ENCODE measurements at regions not wholly inside any gene's neighbourhood (a gene's known extent, or its start where the extent isn't known, plus 50 kb on each side); places are given as distances from the start of the nearest gene placed in this dataset.
"Not testable (repeated sequence)": the region's sequence is repeated elsewhere in the genome, so short reads cannot be mapped to it uniquely, and the experiment has no call there.

GRCh38 chr4:133592591-133592990 lies 443.5 kb downstream of the PCDH10 start:
- no peak for DNase-seq (ENCODE audit: low spot score)

GRCh38 chr4:133592106-133592505 lies 443.0 kb downstream of the PCDH10 start:
- DNase-seq (ENCODE audit: low spot score), result no peak

GRCh38 chr4:133588306-133588705 lies 439.2 kb downstream of the PCDH10 start:
- DNase-seq (ENCODE audit: low spot score), result no peak

GRCh38 chr4:133585323-133585722 lies 436.2 kb downstream of the PCDH10 start:
- DNase-seq (ENCODE audit: low spot score), result no peak

- no peak for DNase-seq (ENCODE audit: low spot score)
Measured at GRCh38 chr4:133584714-133585113, 435.6 kb downstream of the PCDH10 start.

GRCh38 chr4:133581996-133582619 lies 433.0 kb downstream of the PCDH10 start:
- no peak for DNase-seq (ENCODE audit: low spot score)

- DNase-seq (ENCODE audit: low spot score), result no peak
Measured at GRCh38 chr4:133574248-133574647, 425.2 kb downstream of the PCDH10 start.

GRCh38 chr4:133565379-133565778 lies 416.3 kb downstream of the PCDH10 start:
- DNase-seq (ENCODE audit: low spot score), result no peak

GRCh38 chr4:133559987-133560386 lies 410.9 kb downstream of the PCDH10 start:
- DNase-seq (ENCODE audit: low spot score), result no peak

GRCh38 chr4:133555671-133556070 lies 406.6 kb downstream of the PCDH10 start:
- no peak for DNase-seq (ENCODE audit: low spot score)

- no peak for DNase-seq (ENCODE audit: low spot score)
Measured at GRCh38 chr4:133550436-133550835, 401.3 kb downstream of the PCDH10 start.

- DNase-seq (ENCODE audit: low spot score), result no peak
Measured at GRCh38 chr4:133544097-133544496, 395.0 kb downstream of the PCDH10 start.

GRCh38 chr4:133537780-133538281 lies 388.7 kb downstream of the PCDH10 start:
- no peak for DNase-seq (ENCODE audit: low spot score)

GRCh38 chr4:133534224-133534623 lies 385.1 kb downstream of the PCDH10 start:
- not testable (repeated sequence) for DNase-seq (ENCODE audit: low spot score)

- DNase-seq (ENCODE audit: low spot score), result no peak
Measured at GRCh38 chr4:133524369-133524768, 375.3 kb downstream of the PCDH10 start.

GRCh38 chr4:133513901-133514300 lies 364.8 kb downstream of the PCDH10 start:
- no peak for DNase-seq (ENCODE audit: low spot score)

GRCh38 chr4:133498149-133498548 lies 349.1 kb downstream of the PCDH10 start:
- no peak for DNase-seq (ENCODE audit: low spot score)

- DNase-seq (ENCODE audit: low spot score), result no peak
Measured at GRCh38 chr4:133493776-133494175, 344.7 kb downstream of the PCDH10 start.

- no peak for DNase-seq (ENCODE audit: low spot score)
Measured at GRCh38 chr4:133493241-133493640, 344.1 kb downstream of the PCDH10 start.

GRCh38 chr4:133484287-133484686 lies 335.2 kb downstream of the PCDH10 start:
- no peak for DNase-seq (ENCODE audit: low spot score)

GRCh38 chr4:133483600-133484246 lies 334.6 kb downstream of the PCDH10 start:
- no peak for DNase-seq (ENCODE audit: low spot score)

GRCh38 chr4:133476063-133476462 lies 327.0 kb downstream of the PCDH10 start:
- DNase-seq (ENCODE audit: low spot score), result no peak

- DNase-seq (ENCODE audit: low spot score), result no peak
Measured at GRCh38 chr4:133474501-133474900, 325.4 kb downstream of the PCDH10 start.

GRCh38 chr4:133472244-133472643 lies 323.1 kb downstream of the PCDH10 start:
- DNase-seq (ENCODE audit: low spot score), result no peak
